Smooth muscle cell (in vitro differentiated cells): ENCODE measurements at regions not wholly inside any gene's neighbourhood (a gene's known extent, or its start where the extent isn't known, plus 50 kb on each side); places are given as distances from the start of the nearest gene placed in this dataset.
A peak's percentile ranks its signal among the peaks of the same experiment; 100 is the strongest.
"Not testable (repeated sequence)": the region's sequence is repeated elsewhere in the genome, so short reads cannot be mapped to it uniquely, and the experiment has no call there.

Experiments
- DNase-seq: peaks from one replicate; lab custom pipeline; 2025; ENCODE audit not compliant: unreplicated experiment; lab: John Stamatoyannopoulos, UW
- H2AFZ ChIP-seq: fragments of 200-600 bp; sonication (generic); 2 replicates; pipeline ENCODE4 v1.6.0; 2016; ENCODE audit warnings: antibody characterized with exemption, low read depth, mild to moderate bottlenecking
- H3F3A ChIP-seq: fragments of 200-600 bp; sonication (generic); 2 replicates; pipeline ENCODE4 v1.6.0; 2017; ENCODE audit warnings: antibody characterized with exemption, low read depth
- H3K27ac ChIP-seq: fragments of 200-600 bp; sonication (generic); 2 replicates; pipeline ENCODE4 v1.5.1; 2016; ENCODE audit warnings: low read depth, mild to moderate bottlenecking
- H3K27me3 ChIP-seq: fragments of 200-600 bp; sonication (generic); 2 replicates; pipeline ENCODE4 v1.6.1; 2016; ENCODE audit warnings: low read depth, mild to moderate bottlenecking
- H3K36me3 ChIP-seq: fragments of 200-600 bp; sonication (generic); 2 replicates; pipeline ENCODE4 v1.5.1; 2016; ENCODE audit warnings: low read depth
- H3K4me1 ChIP-seq: fragments of 200-600 bp; sonication (generic); 2 replicates; pipeline ENCODE4 v1.5.1; 2016; ENCODE audit warnings: low read depth
- H3K4me2 ChIP-seq: fragments of 200-600 bp; sonication (generic); 2 replicates; pipeline ENCODE4 v1.6.0; 2016; ENCODE audit warnings: mild to moderate bottlenecking
- H3K4me3 ChIP-seq: fragments of 200-600 bp; sonication (generic); 2 replicates; pipeline ENCODE4 v1.5.1; 2016; ENCODE audit warnings: mild to moderate bottlenecking
- H3K79me2 ChIP-seq: fragments of 200-600 bp; sonication (generic); 2 replicates; pipeline ENCODE4 v1.6.0; 2016; ENCODE audit warnings: low read depth, mild to moderate bottlenecking
- H3K9ac ChIP-seq: fragments of 200-600 bp; sonication (generic); 2 replicates; pipeline ENCODE4 v1.6.0; 2016; ENCODE audit warnings: low read depth
- H3K9me3 ChIP-seq: fragments of 200-600 bp; sonication (generic); replicated peaks from 2 replicates; pipeline ENCODE4 v1.5.1; 2016; ENCODE audit warnings: low read depth
- H4K20me1 ChIP-seq: fragments of 200-600 bp; sonication (generic); 2 replicates; pipeline ENCODE4 v1.6.0; 2016; ENCODE audit warnings: low read depth
- WGBS: methylation state at CpG from one replicate; pipeline ENCODE4 v1.1.7; 2016; ENCODE audit warnings: low lambda C conversion rate; 5-methylcytosine and 5-hydroxymethylcytosine counted together
- TF ChIP-seq, protein P1 (sequence below): fragments of 200-600 bp; sonication (generic); IDR thresholded peaks from 2 replicates; pipeline ENCODE4 v1.5.1; 2017; ENCODE audit warnings: borderline replicate concordance, mild to moderate bottlenecking, antibody characterized with exemption; ENCODE audit not compliant: insufficient read depth, poor library complexity, severe bottlenecking

GRCh38 chr5:162607879-162608278 is 540.3 kb downstream of the GABRG2 start:
- no peak overlapping the region for H3K4me3 ChIP-seq
- 53% methylated on average over 4 of the region's 4 CpGs for WGBS
- H3K79me2 ChIP-seq, result no peaks in the 10 kb centered on the region
- TF ChIP-seq, protein P1, sequence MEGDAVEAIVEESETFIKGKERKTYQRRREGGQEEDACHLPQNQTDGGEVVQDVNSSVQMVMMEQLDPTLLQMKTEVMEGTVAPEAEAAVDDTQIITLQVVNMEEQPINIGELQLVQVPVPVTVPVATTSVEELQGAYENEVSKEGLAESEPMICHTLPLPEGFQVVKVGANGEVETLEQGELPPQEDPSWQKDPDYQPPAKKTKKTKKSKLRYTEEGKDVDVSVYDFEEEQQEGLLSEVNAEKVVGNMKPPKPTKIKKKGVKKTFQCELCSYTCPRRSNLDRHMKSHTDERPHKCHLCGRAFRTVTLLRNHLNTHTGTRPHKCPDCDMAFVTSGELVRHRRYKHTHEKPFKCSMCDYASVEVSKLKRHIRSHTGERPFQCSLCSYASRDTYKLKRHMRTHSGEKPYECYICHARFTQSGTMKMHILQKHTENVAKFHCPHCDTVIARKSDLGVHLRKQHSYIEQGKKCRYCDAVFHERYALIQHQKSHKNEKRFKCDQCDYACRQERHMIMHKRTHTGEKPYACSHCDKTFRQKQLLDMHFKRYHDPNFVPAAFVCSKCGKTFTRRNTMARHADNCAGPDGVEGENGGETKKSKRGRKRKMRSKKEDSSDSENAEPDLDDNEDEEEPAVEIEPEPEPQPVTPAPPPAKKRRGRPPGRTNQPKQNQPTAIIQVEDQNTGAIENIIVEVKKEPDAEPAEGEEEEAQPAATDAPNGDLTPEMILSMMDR, result peak; percentile 44
- H3K27me3 ChIP-seq, result no peaks in the 10 kb centered on the region
- H2AFZ ChIP-seq, result no peak overlapping the region
- H3K4me1 ChIP-seq, result no peaks in the 10 kb centered on the region
- H3F3A ChIP-seq, result no peaks in the 10 kb centered on the region
- no peak overlapping the region for H3K9ac ChIP-seq
- H3K36me3 ChIP-seq, result no peaks in the 10 kb centered on the region
- DNase-seq, result no peak
- no peak overlapping the region for H3K27ac ChIP-seq
- no peak overlapping the region for H3K4me2 ChIP-seq
- H4K20me1 ChIP-seq, result no peaks in the 10 kb centered on the region
- no peaks in the 10 kb centered on the region for H3K9me3 ChIP-seq

- 97% methylated on average over 22 of the region's 26 CpGs for WGBS
Observed at GRCh38 chr5:162621726-162622263, 554.2 kb downstream of the GABRG2 start.

DNA sequence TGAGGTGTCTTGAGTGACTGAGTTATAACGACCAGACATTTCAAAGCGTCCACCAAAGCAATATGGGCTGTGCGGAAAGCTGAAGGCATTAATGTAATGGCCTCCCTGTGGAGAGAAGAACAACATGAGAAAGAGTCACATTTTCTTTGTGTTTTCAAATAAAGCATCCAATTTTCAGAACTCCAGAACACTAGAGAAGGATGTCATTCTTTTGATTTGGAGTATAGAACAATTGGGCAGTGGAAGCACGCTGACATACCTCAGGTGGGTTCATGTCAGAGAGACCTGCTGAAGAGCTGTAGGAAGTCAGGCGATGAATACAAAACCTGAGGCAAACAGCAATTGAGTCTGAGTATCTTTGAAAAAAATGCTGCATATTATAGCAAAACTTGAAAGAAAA is 556.5 kb downstream of the GABRG2 start:
- no peak for DNase-seq

More at GRCh38 chr5:162621726-162622263, 554.2 kb downstream of the GABRG2 start:
- not testable (repeated sequence) for H3K27ac ChIP-seq, H3K9me3 ChIP-seq, H4K20me1 ChIP-seq, H3K4me3 ChIP-seq, H2AFZ ChIP-seq, H3F3A ChIP-seq, H3K4me2 ChIP-seq, H3K4me1 ChIP-seq, H3K27me3 ChIP-seq, DNase-seq, H3K36me3 ChIP-seq, H3K9ac ChIP-seq, H3K79me2 ChIP-seq

GRCh38 chr5:162637481-162637880 is 569.9 kb downstream of the GABRG2 start:
- TF ChIP-seq, protein P1, result no peak
- Histone ChIP-seq H3K4me2 (no peak overlapping the region), H3K4me3 (no peak overlapping the region), H2AFZ (no peak overlapping the region), H3F3A (no peaks in the 10 kb centered on the region), H4K20me1 (no peaks in the 10 kb centered on the region), H3K36me3 (no peaks in the 10 kb centered on the region), H3K4me1 (peaks cover 6% of the 10 kb centered on the region), H3K9ac (no peak overlapping the region), H3K9me3 (peaks cover 8% of the 10 kb centered on the region), H3K27me3 (no peaks in the 10 kb centered on the region), H3K79me2 (no peaks in the 10 kb centered on the region), H3K27ac (no peak overlapping the region)
- no peak for DNase-seq
- WGBS, result 90% methylated on average over 7 of the region's 7 CpGs

More for the DNA sequence above, 556.5 kb downstream of the GABRG2 start:
- Histone ChIP-seq H4K20me1 (no peaks in the 10 kb centered on the region), H3K27me3 (no peaks in the 10 kb centered on the region), H3K4me3 (no peak overlapping the region), H3K9me3 (no peaks in the 10 kb centered on the region), H2AFZ (no peak overlapping the region), H3F3A (no peaks in the 10 kb centered on the region), H3K9ac (no peak overlapping the region), H3K4me2 (no peak overlapping the region), H3K4me1 (no peaks in the 10 kb centered on the region), H3K79me2 (no peaks in the 10 kb centered on the region), H3K27ac (no peak overlapping the region), H3K36me3 (no peaks in the 10 kb centered on the region)
- WGBS, result 97% methylated on average over 5 of the region's 5 CpGs
- TF ChIP-seq, protein P1, result no peak
